C4-2B (cell line): ENCODE measurements at regions not wholly inside any gene's neighbourhood (a gene's known extent, or its start where the extent isn't known, plus 50 kb on each side); places are given as distances from the start of the nearest gene placed in this dataset.
"Not testable (repeated sequence)": the region's sequence is repeated elsewhere in the genome, so short reads cannot be mapped to it uniquely, and the experiment has no call there.

ENCODE experiments used
- H3K27ac ChIP-seq: fragments of 450-650 bp; 2 replicates; pipeline ENCODE4 v1.5.1; 2017
- CTCF ChIP-seq: fragments of 450-650 bp; conservative IDR thresholded peaks from 2 replicates; pipeline ENCODE4 v1.5.1; 2017; ENCODE audit warnings: mild to moderate bottlenecking
- ZFX ChIP-seq: fragments of 450-650 bp; IDR thresholded peaks from 2 replicates; pipeline ENCODE4 v1.6.1; 2017

GRCh38 chr5:102668220-102668932, 86.7 kb upstream of the PAM start:
- no peak for TF ChIP-seq ZFX
- TF ChIP-seq CTCF, result no peak
- H3K27ac ChIP-seq, result no peak overlapping the region

- TF ChIP-seq ZFX, result no peak
- peak; percentile 91 for TF ChIP-seq CTCF
- no peak overlapping the region for H3K27ac ChIP-seq
These were observed 84.8 kb upstream of the PAM start for GRCh38 chr5:102670224-102670836.

- not testable (repeated sequence) for H3K27ac ChIP-seq
These were observed 83.9 kb upstream of the PAM start for GRCh38 chr5:102671033-102671734.

GRCh38 chr5:102678267-102679058, 76.6 kb upstream of the PAM start:
- TF ChIP-seq CTCF (no peak), ZFX (no peak)
- H3K27ac ChIP-seq, result no peak overlapping the region

GRCh38 chr5:102681403-102681983, 73.6 kb upstream of the PAM start:
- TF ChIP-seq ZFX (no peak), CTCF (peak; percentile 89)

GRCh38 chr5:102682101-102682647, 72.9 kb upstream of the PAM start:
- no peak overlapping the region for H3K27ac ChIP-seq

More at GRCh38 chr5:102681403-102681983, 73.6 kb upstream of the PAM start:
- H3K27ac ChIP-seq, result no peak overlapping the region

GRCh38 chr5:102688076-102688475, 67.0 kb upstream of the PAM start:
- not testable (repeated sequence) for H3K27ac ChIP-seq

More at GRCh38 chr5:102682101-102682647, 72.9 kb upstream of the PAM start:
- TF ChIP-seq ZFX, result no peak
- no peak for TF ChIP-seq CTCF

- H3K27ac ChIP-seq, result not testable (repeated sequence)
These were observed 66.3 kb upstream of the PAM start for GRCh38 chr5:102688581-102689342.
